DOHH2 (cell line): ENCODE measurements at regions not wholly inside any gene's neighbourhood (a gene's known extent, or its start where the extent isn't known, plus 50 kb on each side); places are given as distances from the start of the nearest gene placed in this dataset.

Experiments
- H3F3A ChIP-seq: fragments of 200-600 bp; sonication (generic), shearing (Covaris generic); 2 replicates; pipeline ENCODE4 v1.6.0; 2016; ENCODE audit warnings: antibody characterized with exemption, mild to moderate bottlenecking; ENCODE audit not compliant: control insufficient read depth, insufficient read depth
- H3K27ac ChIP-seq: fragments of 200-600 bp; sonication (generic); 2 replicates; pipeline ENCODE4 v1.5.1; 2014; ENCODE audit warnings: low read depth, mild to moderate bottlenecking, low read length, moderate library complexity
- H3K27me3 ChIP-seq: fragments of 200-600 bp; sonication (generic); 2 replicates; pipeline ENCODE4 v1.6.1; 2014; ENCODE audit warnings: mild to moderate bottlenecking, low read length, mixed read lengths; ENCODE audit not compliant: control insufficient read depth
- H3K36me3 ChIP-seq: fragments of 200-600 bp; sonication (generic); 2 replicates; pipeline ENCODE4 v1.6.1; 2014; ENCODE audit warnings: mild to moderate bottlenecking, low read length, moderate library complexity, mixed read lengths; ENCODE audit not compliant: control insufficient read depth
- H3K4me1 ChIP-seq: fragments of 200-600 bp; sonication (generic); 2 replicates; pipeline ENCODE4 v1.6.1; 2014; ENCODE audit warnings: mild to moderate bottlenecking, low read length, mixed read lengths; ENCODE audit not compliant: control insufficient read depth
- H3K4me2 ChIP-seq: fragments of 200-600 bp; sonication (generic); 2 replicates; pipeline ENCODE4 v1.6.0; 2014; ENCODE audit warnings: mild to moderate bottlenecking, low read length, moderate library complexity
- H3K4me3 ChIP-seq: fragments of 200-600 bp; sonication (generic); 2 replicates; pipeline ENCODE4 v1.5.1; 2014; ENCODE audit warnings: mild to moderate bottlenecking, low read length, mixed read lengths
- H3K79me2 ChIP-seq: fragments of 200-600 bp; sonication (generic); 2 replicates; pipeline ENCODE4 v1.6.1; 2014; ENCODE audit warnings: mild to moderate bottlenecking, low read length, mixed read lengths; ENCODE audit not compliant: control insufficient read depth
- H3K9me2 ChIP-seq: fragments of 200-600 bp; sonication (generic); replicated peaks from 2 replicates; pipeline ENCODE4 v1.6.1; 2014; ENCODE audit warnings: mild to moderate bottlenecking, low read length, mixed read lengths; ENCODE audit not compliant: control insufficient read depth
- H3K9me3 ChIP-seq: fragments of 200-600 bp; sonication (generic); 2 replicates; pipeline ENCODE4 v1.6.1; 2014; ENCODE audit warnings: antibody characterized with exemption, low read length, mixed read lengths; ENCODE audit not compliant: control insufficient read depth, insufficient read depth
- H4K20me1 ChIP-seq: fragments of 200-600 bp; sonication (generic); 2 replicates; pipeline ENCODE4 v1.6.0; 2014; ENCODE audit warnings: low read depth, mild to moderate bottlenecking, antibody characterized with exemption, low read length, moderate library complexity; ENCODE audit not compliant: control insufficient read depth, insufficient read depth
- EZH2phosphoT487 ChIP-seq: fragments of 200-600 bp; sonication (generic); IDR thresholded peaks from 2 replicates; pipeline ENCODE4 v1.6.1; 2017; ENCODE audit warnings: borderline replicate concordance, mild to moderate bottlenecking, antibody characterized with exemption, low read length, moderate library complexity, mixed read lengths
- TF ChIP-seq, protein P1 (sequence below): fragments of 200-600 bp; sonication (generic); IDR thresholded peaks from one replicate; pipeline ENCODE4 v1.5.1; 2014; ENCODE audit warnings: antibody characterized with exemption, mild to moderate bottlenecking, low read depth, low read length; ENCODE audit not compliant: poor library complexity, severe bottlenecking

DNA sequence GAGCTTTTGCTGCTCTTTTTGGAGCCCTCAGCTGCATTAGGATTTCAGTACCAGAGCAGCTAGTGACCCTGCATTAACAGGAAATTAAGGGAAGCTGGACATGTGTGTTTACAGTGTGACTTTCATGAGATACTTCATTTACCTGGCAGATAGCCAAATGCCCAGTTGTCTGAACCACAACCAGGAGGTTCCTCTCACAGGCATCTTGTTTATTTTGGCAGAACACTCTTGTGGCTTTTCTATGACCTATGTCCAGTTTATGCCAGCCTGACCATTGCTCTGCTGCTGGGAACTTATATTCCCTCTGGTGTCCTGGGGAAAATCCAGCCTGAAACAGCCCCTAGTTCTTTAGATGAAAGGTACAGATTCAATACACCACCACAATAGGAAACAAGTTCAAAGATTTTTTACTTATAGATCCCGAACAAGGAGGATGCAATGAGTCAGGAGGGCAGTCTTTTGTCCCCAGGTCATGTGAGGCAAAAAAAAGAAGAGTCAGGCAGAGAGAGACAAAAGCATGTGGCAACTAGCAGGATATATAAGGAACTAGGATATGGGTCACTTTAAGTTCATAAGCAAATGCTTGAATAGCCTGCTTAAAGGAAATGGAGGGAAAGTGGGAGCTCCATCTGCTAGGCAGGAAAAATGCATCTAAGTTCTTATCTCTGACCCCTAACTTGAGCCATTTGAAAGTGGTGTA is 379.3 kb downstream of the INSC start:
- Histone ChIP-seq H3K4me1 (no peaks in the 10 kb centered on the region), H4K20me1 (no peaks in the 10 kb centered on the region), H3F3A (no peaks in the 10 kb centered on the region), H3K27me3 (no peaks in the 10 kb centered on the region), H3K4me2 (no peak overlapping the region), H3K4me3 (no peak overlapping the region), H3K27ac (no peak overlapping the region), H3K36me3 (no peaks in the 10 kb centered on the region), H3K79me2 (no peaks in the 10 kb centered on the region), H3K9me3 (no peaks in the 10 kb centered on the region), H3K9me2 (no peaks in the 10 kb centered on the region)
- no peak for TF ChIP-seq EZH2phosphoT487
- TF ChIP-seq, protein P1, sequence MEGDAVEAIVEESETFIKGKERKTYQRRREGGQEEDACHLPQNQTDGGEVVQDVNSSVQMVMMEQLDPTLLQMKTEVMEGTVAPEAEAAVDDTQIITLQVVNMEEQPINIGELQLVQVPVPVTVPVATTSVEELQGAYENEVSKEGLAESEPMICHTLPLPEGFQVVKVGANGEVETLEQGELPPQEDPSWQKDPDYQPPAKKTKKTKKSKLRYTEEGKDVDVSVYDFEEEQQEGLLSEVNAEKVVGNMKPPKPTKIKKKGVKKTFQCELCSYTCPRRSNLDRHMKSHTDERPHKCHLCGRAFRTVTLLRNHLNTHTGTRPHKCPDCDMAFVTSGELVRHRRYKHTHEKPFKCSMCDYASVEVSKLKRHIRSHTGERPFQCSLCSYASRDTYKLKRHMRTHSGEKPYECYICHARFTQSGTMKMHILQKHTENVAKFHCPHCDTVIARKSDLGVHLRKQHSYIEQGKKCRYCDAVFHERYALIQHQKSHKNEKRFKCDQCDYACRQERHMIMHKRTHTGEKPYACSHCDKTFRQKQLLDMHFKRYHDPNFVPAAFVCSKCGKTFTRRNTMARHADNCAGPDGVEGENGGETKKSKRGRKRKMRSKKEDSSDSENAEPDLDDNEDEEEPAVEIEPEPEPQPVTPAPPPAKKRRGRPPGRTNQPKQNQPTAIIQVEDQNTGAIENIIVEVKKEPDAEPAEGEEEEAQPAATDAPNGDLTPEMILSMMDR: no peak

DNA sequence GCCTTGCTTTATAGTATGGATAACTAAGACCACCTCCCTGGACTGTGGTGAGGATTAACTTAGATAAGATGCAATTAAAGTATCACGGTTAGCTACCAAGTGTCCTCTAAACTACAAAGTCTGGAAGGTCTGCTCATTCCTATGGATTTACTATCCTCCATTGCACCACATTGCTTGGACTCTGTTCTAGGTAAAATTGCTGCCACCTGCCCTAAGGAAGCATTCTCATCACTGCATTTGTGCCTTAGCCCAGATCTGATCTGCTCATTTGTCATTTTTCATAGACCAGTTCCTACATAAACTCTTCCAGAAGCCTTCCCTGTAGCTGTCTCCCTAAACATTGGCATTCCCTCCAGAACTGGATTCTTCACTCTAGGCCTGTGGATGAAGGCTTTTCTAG is 380.0 kb downstream of the INSC start:
- no peak for TF ChIP-seq EZH2phosphoT487
- TF ChIP-seq, protein P1: no peak
- H3K27me3 ChIP-seq: no peaks in the 10 kb centered on the region
- no peak overlapping the region for H3K4me2 ChIP-seq
- no peaks in the 10 kb centered on the region for H3K9me3 ChIP-seq
- no peaks in the 10 kb centered on the region for H4K20me1 ChIP-seq
- H3K4me1 ChIP-seq: no peaks in the 10 kb centered on the region
- H3K36me3 ChIP-seq: no peaks in the 10 kb centered on the region
- no peaks in the 10 kb centered on the region for H3K79me2 ChIP-seq
- no peak overlapping the region for H3K27ac ChIP-seq
- H3K4me3 ChIP-seq: no peak overlapping the region
- no peaks in the 10 kb centered on the region for H3F3A ChIP-seq
- no peaks in the 10 kb centered on the region for H3K9me2 ChIP-seq

DNA sequence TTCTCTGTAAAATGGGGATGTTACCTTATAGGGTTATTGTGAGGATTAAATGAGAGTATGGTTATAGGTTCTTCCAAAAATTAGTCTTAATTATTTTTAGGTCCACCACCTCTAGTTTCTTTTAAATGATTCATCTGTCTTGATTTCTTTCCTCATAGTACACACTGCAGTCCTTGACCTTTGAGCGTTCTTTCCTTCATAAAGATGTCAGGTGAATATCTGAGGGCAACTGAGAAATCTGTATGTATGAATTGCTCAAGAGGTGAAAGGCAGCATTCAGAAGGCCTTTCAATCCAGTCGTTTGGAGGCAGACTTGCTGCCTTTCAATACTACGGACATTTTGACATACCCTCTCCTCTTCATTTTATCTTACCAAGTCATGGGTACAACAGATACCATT is 380.7 kb downstream of the INSC start:
- no peak overlapping the region for H3K4me2 ChIP-seq
- no peaks in the 10 kb centered on the region for H3K79me2 ChIP-seq
- H3K9me3 ChIP-seq: no peaks in the 10 kb centered on the region
- no peaks in the 10 kb centered on the region for H3K9me2 ChIP-seq
- no peaks in the 10 kb centered on the region for H3K27me3 ChIP-seq
- no peaks in the 10 kb centered on the region for H3K4me1 ChIP-seq
- no peak for TF ChIP-seq EZH2phosphoT487
- TF ChIP-seq, protein P1: no peak
- no peaks in the 10 kb centered on the region for H4K20me1 ChIP-seq
- no peak overlapping the region for H3K4me3 ChIP-seq
- no peaks in the 10 kb centered on the region for H3K36me3 ChIP-seq
- no peak overlapping the region for H3K27ac ChIP-seq
- H3F3A ChIP-seq: no peaks in the 10 kb centered on the region
